ENCODE measurements at regions not wholly inside any gene's neighbourhood (a gene's known extent, or its start where the extent isn't known, plus 50 kb on each side); places are given as distances from the start of the nearest gene placed in this dataset.

- TF ChIP-seq HMGXB4 (CRISPR knock-in tag; IDR thresholded peaks at IDR 0.05; ENCODE audit: borderline replicate concordance in 1 of 2, low read depth in 1 of 2) (0 out of 4 replicates have a peak, but pooled peaks of 1 of the 2 experiments have one; percentile 19), ISL2 (CRISPR knock-in tag; IDR thresholded peaks at IDR 0.05) (no peak), ZNF232 (CRISPR knock-in tag; IDR thresholded peaks at IDR 0.05; ENCODE audit: borderline replicate concordance) (no peak), ZBTB26 (CRISPR knock-in tag; IDR thresholded peaks at IDR 0.05; ENCODE audit: borderline replicate concordance) (no peak), ZNF75D (CRISPR knock-in tag; IDR thresholded peaks at IDR 0.05; ENCODE audit: borderline replicate concordance) (no peak), HINFP (CRISPR knock-in tag; IDR thresholded peaks at IDR 0.05; ENCODE audit: low read depth) (no peak), ZNF44 (CRISPR knock-in tag; IDR thresholded peaks at IDR 0.05) (no peak), SP5 (CRISPR knock-in tag; IDR thresholded peaks at IDR 0.05; ENCODE audit: borderline replicate concordance, low read depth) (no peak), REPIN1 (CRISPR knock-in tag; IDR thresholded peaks at IDR 0.05; ENCODE audit: borderline replicate concordance, low read depth) (no peak), PAXIP1 (CRISPR knock-in tag; conservative IDR thresholded peaks at IDR 0.05) (no peak), XRCC5 (optimal IDR thresholded peaks at IDR 0.05; ENCODE audit: low read length) (no peak), FOXA1 (IDR thresholded peaks at IDR 0.05) (no peak), FOXA1 (CRISPR knock-in tag; IDR thresholded peaks at IDR 0.05) (no peak), ZNF317 (CRISPR knock-in tag; IDR thresholded peaks at IDR 0.05) (no peak), AHR (CRISPR knock-in tag; IDR thresholded peaks at IDR 0.05) (no peak), ZNF460 (CRISPR knock-in tag; IDR thresholded peaks at IDR 0.05; ENCODE audit: borderline replicate concordance) (no peak), TGIF2 (CRISPR knock-in tag; IDR thresholded peaks at IDR 0.05) (no peak), ZSCAN29 (CRISPR knock-in tag; conservative IDR thresholded peaks at IDR 0.05) (no peak), UBTF (CRISPR knock-in tag; IDR thresholded peaks at IDR 0.05) (no peak)
These were observed 63.4 kb upstream of the AFDN start (continued) for GRCh38 chr6:167763056-167763944.
